IMR-90 (cell line): ENCODE measurements at regions not wholly inside any gene's neighbourhood (a gene's known extent, or its start where the extent isn't known, plus 50 kb on each side); places are given as distances from the start of the nearest gene placed in this dataset.

Experiments
- ATAC-seq: fragments of 200-7000 bp; cut with Tn5 transposase; 2 replicates; pipeline ENCODE4 v1.9.1; 2020; ENCODE audit warnings: low read depth, mild to moderate bottlenecking, moderate library complexity
- BruUV-seq: library from RNA; stranded (reverse); fragments of 400-500 nt; replicated peaks from 2 replicates; lab custom pipeline; 2021; lab: Mats Ljungman, UMichigan
- CTCF ChIA-PET: fragments of 300-600 bp; formaldehyde crosslinking; extraction: SDS; loops from one replicate; lab custom pipeline; 2021; ENCODE audit warnings: antibody characterized with exemption; lab: Yijun Ruan, JAX
- POLR2A ChIA-PET: fragments of 300-600 bp; sonication (Branson Sonifier 250); formaldehyde crosslinking; loops from one replicate; lab custom pipeline; 2022; ENCODE audit warnings: antibody characterized with exemption; ENCODE audit not compliant: unreplicated experiment; lab: Charles Lee
- DNase-seq: peaks from one replicate; pipeline ENCODE4 v3.0.0; 2013
- H2AFZ ChIP-seq: replicated peaks from 2 replicates; pipeline ENCODE3; 2013; ENCODE audit warnings: low read length, mild to moderate bottlenecking; ENCODE audit not compliant: poor library complexity
- H2AK5ac ChIP-seq: 2 replicates; pipeline ENCODE4 v1.6.1; 2013; ENCODE audit warnings: low read depth, low read length, inconsistent platforms
- H2AK9ac ChIP-seq: replicated peaks from 2 replicates; pipeline ENCODE3; 2013; ENCODE audit warnings: mild to moderate bottlenecking, low read depth, low read length, moderate library complexity; ENCODE audit not compliant: poor library complexity
- H2BK120ac ChIP-seq: 2 replicates; pipeline ENCODE4 v1.6.1; 2013; ENCODE audit warnings: low read depth, low read length, inconsistent platforms
- H2BK15ac ChIP-seq: 3 replicates; pipeline ENCODE4 v1.6.1; 2013; ENCODE audit warnings: low read depth, low read length, inconsistent platforms
- H2BK20ac ChIP-seq: 2 replicates; pipeline ENCODE4 v1.6.1; 2013; ENCODE audit warnings: low read depth, mild to moderate bottlenecking, inconsistent platforms, low read length, moderate library complexity
- H2BK5ac ChIP-seq: 2 replicates; pipeline ENCODE4 v1.6.1; 2013; ENCODE audit warnings: mild to moderate bottlenecking, low read depth, low read length, inconsistent platforms; ENCODE audit not compliant: poor library complexity, severe bottlenecking
- H3K14ac ChIP-seq: replicated peaks from 2 replicates; pipeline ENCODE4 v1.6.1; 2013; ENCODE audit warnings: low read depth, low read length, inconsistent platforms
- H3K18ac ChIP-seq: 2 replicates; pipeline ENCODE4 v1.6.1; 2013; ENCODE audit warnings: low read depth, low read length, control low read depth
- H3K23ac ChIP-seq: 2 replicates; pipeline ENCODE4 v1.6.1; 2013; ENCODE audit warnings: low read depth, low read length, inconsistent platforms
- H3K27ac ChIP-seq: 2 replicates; pipeline ENCODE4 v1.5.1; 2013; ENCODE audit warnings: mild to moderate bottlenecking, control low read depth, low read length; ENCODE audit not compliant: insufficient read depth
- H3K27me3 ChIP-seq: 2 replicates; pipeline ENCODE4 v1.6.1; 2013; ENCODE audit warnings: low read length; ENCODE audit not compliant: control insufficient read depth, insufficient read depth
- H3K36me3 ChIP-seq: 2 replicates; pipeline ENCODE4 v1.6.1; 2013; ENCODE audit warnings: low read length, mixed read lengths; ENCODE audit not compliant: control insufficient read depth, insufficient read depth
- H3K4ac ChIP-seq: 2 replicates; pipeline ENCODE4 v1.6.1; 2013; ENCODE audit warnings: low read depth, low read length, inconsistent platforms
- H3K4me1 ChIP-seq: 2 replicates; pipeline ENCODE4 v1.6.1; 2013; ENCODE audit warnings: low read length, mixed read lengths; ENCODE audit not compliant: control insufficient read depth, insufficient read depth
- H3K4me2 ChIP-seq: 2 replicates; pipeline ENCODE4 v1.6.1; 2013; ENCODE audit warnings: low read depth, mild to moderate bottlenecking, control low read depth, low read length, moderate library complexity
- H3K4me3 ChIP-seq: 2 replicates; pipeline ENCODE4 v1.5.1; 2013; ENCODE audit warnings: low read depth, mild to moderate bottlenecking, control low read depth, low read length, moderate library complexity; ENCODE audit not compliant: insufficient read depth
- H3K56ac ChIP-seq: 2 replicates; pipeline ENCODE4 v1.6.1; 2013; ENCODE audit warnings: low read length, inconsistent platforms; ENCODE audit not compliant: insufficient read depth; ENCODE audit errors: extremely low read depth
- H3K79me1 ChIP-seq, 2 experiments: 2 replicates each; pipeline ENCODE4 v1.6.1; 2013; ENCODE audit warnings: low read length in 2 of 2, inconsistent platforms in 1 of 2, low read depth in 1 of 2
- H3K9ac ChIP-seq: 2 replicates; pipeline ENCODE4 v1.6.1; 2013; ENCODE audit warnings: low read depth, low read length, control low read depth
- H3K9me1 ChIP-seq: 2 replicates; pipeline ENCODE4 v1.6.1; 2013; ENCODE audit warnings: low read length, inconsistent platforms; ENCODE audit not compliant: insufficient read depth
- H3K9me3 ChIP-seq: 2 replicates; pipeline ENCODE4 v1.6.1; 2013; ENCODE audit warnings: low read length; ENCODE audit not compliant: control insufficient read depth, insufficient read depth
- H4K20me1 ChIP-seq: 2 replicates; pipeline ENCODE4 v1.6.1; 2013; ENCODE audit warnings: low read length, inconsistent platforms; ENCODE audit not compliant: insufficient read depth
- H4K5ac ChIP-seq: 2 replicates; pipeline ENCODE4 v1.6.1; 2013; ENCODE audit warnings: mild to moderate bottlenecking, low read depth, low read length, control low read depth
- H4K8ac ChIP-seq, 2 experiments: 2 replicates each; pipeline ENCODE4 v1.6.1; 2013; ENCODE audit warnings: low read depth in 2 of 2, low read length in 2 of 2, control low read depth in 1 of 2, inconsistent platforms in 1 of 2
- H4K91ac ChIP-seq: 2 replicates; pipeline ENCODE4 v1.6.1; 2013; ENCODE audit warnings: low read depth, low read length, inconsistent platforms; ENCODE audit not compliant: insufficient read depth
- CEBPB ChIP-seq: IDR thresholded peaks from 2 replicates; pipeline ENCODE4 v1.6.1; 2012; ENCODE audit warnings: low read depth, low read length, improper control_type of control experiment
- MAFK ChIP-seq: IDR thresholded peaks from 2 replicates; pipeline ENCODE4 v1.6.1; 2012; ENCODE audit warnings: low read depth, low read length, improper control_type of control experiment
- NFE2L2 ChIP-seq: fragments of 150-350 bp; IDR thresholded peaks from 2 replicates; pipeline ENCODE4 v1.6.1; 2016; ENCODE audit warnings: low read depth, mild to moderate bottlenecking, low read length
- WGBS, 2 experiments: methylation state at CpG; one replicate each; pipeline versions ENCODE4 v1.1.5 to v1.1.7; 2013; ENCODE audit warnings: missing lambda C conversion rate in 2 of 2; ENCODE audit not compliant: insufficient read length in 1 of 2; ENCODE audit errors: extremely low coverage in 2 of 2; 5-methylcytosine and 5-hydroxymethylcytosine counted together
- dilution Hi-C: fragments of 300-500 bp; cut with HindIII; formaldehyde crosslinking; loops from one replicate; pipeline ENCODE4 v1.14.3; 2018; ENCODE audit warnings: low sequenced_read_pairs; ENCODE audit not compliant: unreplicated experiment
- in situ Hi-C: fragments of 300-500 bp; cut with MboI; formaldehyde crosslinking; loops from 3 replicates; pipeline ENCODE4 v1.14.3; 2019; ENCODE audit warnings: low sequenced_read_pairs, inconsistent platforms, mixed read lengths
- intact Hi-C: fragments of 100-400 bp; cut with micrococcal nuclease; formaldehyde crosslinking; loops from 2 replicates; pipeline ENCODE4 v1.10.0; 2022
- TF ChIP-seq, protein P1 (sequence below): fragments of 150-350 bp; IDR thresholded peaks from 2 replicates; pipeline ENCODE4 v1.6.1; 2016; ENCODE audit warnings: low read depth, mild to moderate bottlenecking, low read length, moderate library complexity, borderline replicate concordance

DNA sequence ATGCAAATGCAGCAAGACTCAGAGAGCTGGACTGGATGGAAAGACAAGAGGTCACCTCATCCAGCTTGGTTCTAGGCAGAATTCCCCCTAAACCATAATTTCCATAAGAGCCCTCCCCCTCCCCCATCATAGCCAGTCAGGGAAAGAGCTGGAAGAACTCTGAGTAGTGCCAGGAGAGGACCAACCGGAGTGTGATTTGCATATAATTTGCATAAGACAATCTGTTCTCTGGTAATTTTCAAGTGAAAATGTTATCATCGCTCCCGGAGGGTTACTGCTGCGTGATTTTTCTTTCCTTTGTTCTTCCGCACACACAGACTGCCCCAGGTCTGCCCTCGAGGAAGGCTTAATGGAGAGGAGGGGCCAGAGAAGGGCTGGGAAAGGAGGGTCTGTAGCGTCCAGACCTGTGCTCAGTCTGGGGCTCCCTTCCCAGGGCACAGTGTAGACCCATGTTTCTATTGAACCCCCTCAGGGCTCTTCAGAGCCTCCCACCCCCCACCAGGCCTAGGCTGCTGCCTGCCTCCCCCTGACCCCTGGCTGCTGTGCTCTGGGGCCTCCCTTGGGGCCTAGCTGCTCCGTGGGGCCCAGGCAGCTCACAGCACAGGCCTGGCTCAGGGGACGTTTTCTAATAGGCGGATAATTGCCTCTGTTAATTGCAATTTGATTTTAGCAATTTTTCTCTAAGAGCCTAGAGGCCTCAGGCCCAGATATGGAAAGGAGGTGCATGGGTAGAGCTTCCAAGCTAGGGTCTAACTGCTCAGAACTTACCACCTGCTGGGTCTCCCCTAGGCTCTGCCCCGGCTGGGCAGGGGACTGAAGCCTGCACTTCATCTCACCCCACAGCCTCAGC, 90.4 kb upstream of the PJA1 start:
- Histone ChIP-seq H3K9me3 (no peaks in the 10 kb centered on the region; the same call in 1 of the 2 replicates), H3K27me3 (peaks cover 45% of the 10 kb centered on the region), H3K56ac (no peak overlapping the region), H2AK5ac (no peak overlapping the region), H2BK15ac (no peak overlapping the region), H2BK20ac (no peak overlapping the region), H3K9ac (no peak overlapping the region), H2BK5ac (no peak overlapping the region), H3K36me3 (no peaks in the 10 kb centered on the region), H2BK120ac (no peak overlapping the region), H3K4me2 (no peak overlapping the region), H4K8ac (no peak overlapping the region), H3K18ac (no peak overlapping the region), H3K9me1 (peaks cover 5% of the 10 kb centered on the region; the same call in 1 of the 2 replicates), H3K4ac (no peak overlapping the region), H2AFZ (no peak overlapping the region), H4K20me1 (0 out of 2 replicates have a peak, but pooled peaks cover 5% of the 10 kb centered on the region), H4K5ac (no peak overlapping the region), H3K4me1 (no peaks in the 10 kb centered on the region), H4K91ac (no peak overlapping the region), H3K27ac (no peak overlapping the region), H3K4me3 (no peak overlapping the region), H2AK9ac (no peak overlapping the region), H3K23ac (no peak overlapping the region), H3K14ac (no peak overlapping the region), H3K79me1 (no peaks in the 10 kb centered on the region)
- in situ Hi-C loops = no loop called here
- no peak for ATAC-seq
- TF ChIP-seq, protein P1, sequence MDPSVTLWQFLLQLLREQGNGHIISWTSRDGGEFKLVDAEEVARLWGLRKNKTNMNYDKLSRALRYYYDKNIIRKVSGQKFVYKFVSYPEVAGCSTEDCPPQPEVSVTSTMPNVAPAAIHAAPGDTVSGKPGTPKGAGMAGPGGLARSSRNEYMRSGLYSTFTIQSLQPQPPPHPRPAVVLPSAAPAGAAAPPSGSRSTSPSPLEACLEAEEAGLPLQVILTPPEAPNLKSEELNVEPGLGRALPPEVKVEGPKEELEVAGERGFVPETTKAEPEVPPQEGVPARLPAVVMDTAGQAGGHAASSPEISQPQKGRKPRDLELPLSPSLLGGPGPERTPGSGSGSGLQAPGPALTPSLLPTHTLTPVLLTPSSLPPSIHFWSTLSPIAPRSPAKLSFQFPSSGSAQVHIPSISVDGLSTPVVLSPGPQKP = no peak
- TF ChIP-seq NFE2L2 (no peak), MAFK (no peak), CEBPB (no peak)
- dilution Hi-C loops = no loop called here
- intact Hi-C loops = no loop called here
- no peak for DNase-seq
- no TSS peak for BruUV-seq
- no CpG with 5 or more reads among the region's 11 CpGs for WGBS, 2 experiments
- ChIA-PET POLR2A (no interaction called here), CTCF (no interaction called here)
